OCI-LY7 (cell line): ENCODE measurements at regions not wholly inside any gene's neighbourhood (a gene's known extent, or its start where the extent isn't known, plus 50 kb on each side); places are given as distances from the start of the nearest gene placed in this dataset.

ENCODE experiments used
- BruUV-seq: library from RNA; stranded (reverse); fragments of 400-500 nt; replicated peaks from 2 replicates; lab custom pipeline; 2021; lab: Mats Ljungman, UMichigan
- CTCF ChIA-PET: fragments of 300-600 bp; sonication (Branson Sonifier 250); formaldehyde crosslinking; loops from one replicate; lab custom pipeline; 2022; ENCODE audit warnings: antibody characterized with exemption; ENCODE audit not compliant: unreplicated experiment; lab: Charles Lee
- POLR2A ChIA-PET: fragments of 300-600 bp; sonication (Branson Sonifier 250); formaldehyde crosslinking; loops from one replicate; lab custom pipeline; 2022; ENCODE audit warnings: antibody characterized with exemption; lab: Charles Lee
- DNase-seq: peaks from one replicate; pipeline ENCODE4 v3.0.0-alpha.2; 2015; ENCODE audit warnings: low spot score
- H2AFZ ChIP-seq: fragments of 200-600 bp; sonication (generic), shearing (Covaris generic); 2 replicates; pipeline ENCODE4 v1.6.1; 2014; ENCODE audit warnings: mild to moderate bottlenecking, antibody characterized with exemption, low read length, moderate library complexity
- H3K27ac ChIP-seq: fragments of 200-600 bp; sonication (generic); 2 replicates; pipeline ENCODE4 v1.5.1; 2014; ENCODE audit warnings: mixed run types, low read depth, mild to moderate bottlenecking, moderate library complexity, low read length, inconsistent platforms; ENCODE audit not compliant: poor library complexity, severe bottlenecking
- H3K36me3 ChIP-seq: fragments of 200-600 bp; sonication (generic); 2 replicates; pipeline ENCODE4 v1.6.1; 2014; ENCODE audit warnings: mild to moderate bottlenecking, antibody characterized with exemption, low read length, moderate library complexity, mixed read lengths; ENCODE audit not compliant: insufficient read depth
- H3K4me1 ChIP-seq: fragments of 200-600 bp; sonication (generic); 2 replicates; pipeline ENCODE4 v1.5.1; 2014; ENCODE audit warnings: mild to moderate bottlenecking, low read length; ENCODE audit not compliant: insufficient read depth, poor library complexity, severe bottlenecking
- H3K4me2 ChIP-seq: fragments of 200-600 bp; sonication (generic); 2 replicates; pipeline ENCODE4 v1.6.1; 2014; ENCODE audit warnings: mild to moderate bottlenecking, low read length
- H3K4me3 ChIP-seq: fragments of 200-600 bp; sonication (generic); 2 replicates; pipeline ENCODE4 v1.5.1; 2014; ENCODE audit warnings: mild to moderate bottlenecking, low read depth, low read length; ENCODE audit not compliant: poor library complexity, severe bottlenecking
- H3K79me2 ChIP-seq: fragments of 200-600 bp; sonication (generic); 2 replicates; pipeline ENCODE4 v1.6.1; 2016; ENCODE audit warnings: low read depth, mild to moderate bottlenecking, low read length, moderate library complexity, mixed read lengths; ENCODE audit not compliant: insufficient read depth
- H3K9me2 ChIP-seq: fragments of 200-600 bp; sonication (generic); 2 replicates; pipeline ENCODE4 v1.6.1; 2016; ENCODE audit warnings: mild to moderate bottlenecking, low read length, mixed read lengths; ENCODE audit not compliant: insufficient read depth
- H3K9me3 ChIP-seq: fragments of 200-600 bp; sonication (generic); 2 replicates; pipeline ENCODE4 v1.6.1; 2014; ENCODE audit warnings: mild to moderate bottlenecking, mixed run types, low read length, mixed read lengths
- H4K20me1 ChIP-seq: fragments of 200-600 bp; sonication (generic); 2 replicates; pipeline ENCODE4 v1.6.1; 2014; ENCODE audit warnings: mild to moderate bottlenecking, antibody characterized with exemption, low read length, moderate library complexity, mixed read lengths; ENCODE audit not compliant: insufficient read depth
- CTCF ChIP-seq: fragments of 200-600 bp; sonication (generic); conservative IDR thresholded peaks from 2 replicates; pipeline ENCODE4 v1.5.1; 2014; ENCODE audit warnings: mild to moderate bottlenecking, antibody characterized with exemption, low read length, moderate library complexity, mixed read lengths
- EZH2phosphoT487 ChIP-seq: fragments of 200-600 bp; sonication (generic); IDR thresholded peaks from 2 replicates; pipeline ENCODE4 v1.6.1; 2018; ENCODE audit warnings: low read depth, borderline replicate concordance, mild to moderate bottlenecking, mixed run types, antibody characterized with exemption, low read length, moderate library complexity, mixed read lengths
- intact Hi-C: fragments of 100-400 bp; cut with micrococcal nuclease; formaldehyde crosslinking; loops from one replicate; pipeline ENCODE4 v1.10.0; 2022; ENCODE audit not compliant: unreplicated experiment

GRCh38 chr2:220366765-220367164, 739.3 kb downstream of the SLC4A3 start:
- no peak overlapping the region for H3K4me3 ChIP-seq
- TF ChIP-seq CTCF, result no peak
- no peak for TF ChIP-seq EZH2phosphoT487
- CTCF ChIA-PET, result no interaction called here
- no TSS peak for BruUV-seq
- H3K9me2 ChIP-seq, result no peaks in the 10 kb centered on the region
- no peaks in the 10 kb centered on the region for H3K9me3 ChIP-seq
- no peaks in the 10 kb centered on the region; the same call in 1 of the 2 replicates for H4K20me1 ChIP-seq
- H3K4me2 ChIP-seq, result no peak overlapping the region
- H2AFZ ChIP-seq, result no peak overlapping the region
- no peak overlapping the region for H3K27ac ChIP-seq
- intact Hi-C loops, result no loop called here
- no peaks in the 10 kb centered on the region for H3K36me3 ChIP-seq
- DNase-seq, result no peak
- POLR2A ChIA-PET, result no interaction called here
- H3K4me1 ChIP-seq, result no peaks in the 10 kb centered on the region
- H3K79me2 ChIP-seq, result no peaks in the 10 kb centered on the region

- Histone ChIP-seq H3K4me1 (no peaks in the 10 kb centered on the region), H3K4me2 (no peak overlapping the region), H2AFZ (no peak overlapping the region), H3K9me2 (no peaks in the 10 kb centered on the region), H4K20me1 (no peaks in the 10 kb centered on the region; the same call in 1 of the 2 replicates), H3K9me3 (no peaks in the 10 kb centered on the region), H3K79me2 (no peaks in the 10 kb centered on the region), H3K4me3 (no peak overlapping the region), H3K27ac (no peak overlapping the region), H3K36me3 (no peaks in the 10 kb centered on the region)
- ChIA-PET CTCF (no interaction called here), POLR2A (interaction anchor here (1.0 kb wide), 1 partner anchor 14 kb away, joined by 4 read pairs; no protein-coding TSS in a partner anchor)
- BruUV-seq, result no TSS peak
- no peak for TF ChIP-seq CTCF
- no peak for TF ChIP-seq EZH2phosphoT487
- intact Hi-C loops, result no loop called here
- DNase-seq, result no peak
Observed at GRCh38 chr2:220370764-220371163, 743.3 kb downstream of the SLC4A3 start.

- POLR2A ChIA-PET, result interaction anchor here (1.0 kb wide), 1 partner anchor 14 kb away, joined by 4 read pairs; no protein-coding TSS in a partner anchor
- no peaks in the 10 kb centered on the region for H3K9me2 ChIP-seq
- BruUV-seq, result no TSS peak
Observed at GRCh38 chr2:220371211-220371610, 743.8 kb downstream of the SLC4A3 start.

More at GRCh38 chr2:220371211-220371610, 743.8 kb downstream of the SLC4A3 start:
- TF ChIP-seq EZH2phosphoT487 (no peak), CTCF (no peak)
- Histone ChIP-seq H3K4me2 (no peak overlapping the region), H3K27ac (no peak overlapping the region), H2AFZ (no peak overlapping the region), H3K9me3 (no peaks in the 10 kb centered on the region), H3K79me2 (no peaks in the 10 kb centered on the region), H3K36me3 (no peaks in the 10 kb centered on the region), H4K20me1 (no peaks in the 10 kb centered on the region; the same call in 1 of the 2 replicates), H3K4me1 (no peaks in the 10 kb centered on the region), H3K4me3 (no peak overlapping the region)
- CTCF ChIA-PET, result no interaction called here
- intact Hi-C loops, result no loop called here
- DNase-seq, result no peak
